Stimulated activated CD8-positive, alpha-beta memory T cell treated with anti-CD3 and anti-CD28 coated beads, Interleukin-12 subunit alpha, Interleukin-12 subunit beta, amount 100 ng/mL, for 1 hour (primary cell): ENCODE measurements at regions not wholly inside any gene's neighbourhood (a gene's known extent, or its start where the extent isn't known, plus 50 kb on each side); places are given as distances from the start of the nearest gene placed in this dataset.
"Not testable (repeated sequence)": the region's sequence is repeated elsewhere in the genome, so short reads cannot be mapped to it uniquely, and the experiment has no call there.

Source experiments
- DNase-seq: peaks from one replicate; pipeline ENCODE4 v3.0.0-alpha.2; 2020; ENCODE audit warnings: low read depth

DNA sequence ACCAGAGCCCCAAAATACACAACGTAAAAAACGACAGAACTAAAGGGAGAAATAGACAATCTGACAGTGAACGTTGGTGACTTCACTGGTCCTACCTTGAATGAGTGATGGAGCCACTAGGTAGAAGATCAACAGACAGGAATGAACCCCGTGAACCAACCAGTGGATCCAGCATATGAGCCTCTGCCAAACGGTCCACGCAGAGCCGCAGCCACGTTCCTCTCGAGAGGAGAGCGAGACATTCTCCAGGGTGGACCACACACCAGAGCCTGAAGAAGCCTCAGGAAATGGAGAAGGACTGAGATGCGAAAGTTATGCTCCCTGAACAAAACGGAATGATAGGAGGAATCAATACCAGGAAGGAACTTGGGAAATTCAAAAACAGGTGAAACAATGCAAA lies 178.4 kb downstream of the RTP5 start:
- no peak for DNase-seq

DNA sequence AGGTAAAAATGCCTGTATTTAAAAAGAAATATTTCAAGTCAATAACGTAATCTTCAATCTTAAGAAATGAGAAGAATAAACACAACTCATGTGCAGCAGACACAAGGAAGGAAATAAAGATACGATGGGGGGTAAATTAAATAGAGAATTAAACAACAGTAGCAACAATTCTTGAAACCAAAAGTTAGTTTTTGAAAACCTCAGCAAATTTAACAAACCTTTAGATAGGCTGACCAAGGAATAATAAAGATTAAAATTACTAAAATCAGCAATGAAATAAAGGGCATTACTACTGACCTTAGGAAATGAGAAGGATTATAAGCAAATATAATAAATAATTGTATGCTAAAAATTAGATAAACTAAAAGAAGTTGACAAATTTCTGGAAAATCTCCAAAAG lies 178.9 kb downstream of the RTP5 start:
- no peak for DNase-seq

DNA sequence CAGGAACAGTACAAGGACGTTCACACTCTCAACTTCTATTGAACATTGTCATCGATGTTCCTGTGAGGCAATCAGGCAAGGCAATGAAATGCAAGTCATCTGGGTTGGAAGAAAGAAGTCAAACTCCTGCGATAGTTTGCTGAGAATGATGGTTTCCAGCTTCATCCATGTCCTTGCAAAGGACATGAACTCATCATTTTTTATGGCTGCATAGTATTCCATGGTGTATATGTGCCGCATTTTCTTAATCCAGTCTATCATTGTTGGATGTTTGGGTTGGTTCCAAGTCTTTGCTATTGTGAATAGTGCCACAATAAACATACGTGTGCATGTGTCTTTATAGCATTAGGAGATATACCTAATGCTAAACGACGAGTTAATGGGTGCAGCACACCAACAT lies 180.0 kb downstream of the RTP5 start:
- not testable (repeated sequence) for DNase-seq

DNA sequence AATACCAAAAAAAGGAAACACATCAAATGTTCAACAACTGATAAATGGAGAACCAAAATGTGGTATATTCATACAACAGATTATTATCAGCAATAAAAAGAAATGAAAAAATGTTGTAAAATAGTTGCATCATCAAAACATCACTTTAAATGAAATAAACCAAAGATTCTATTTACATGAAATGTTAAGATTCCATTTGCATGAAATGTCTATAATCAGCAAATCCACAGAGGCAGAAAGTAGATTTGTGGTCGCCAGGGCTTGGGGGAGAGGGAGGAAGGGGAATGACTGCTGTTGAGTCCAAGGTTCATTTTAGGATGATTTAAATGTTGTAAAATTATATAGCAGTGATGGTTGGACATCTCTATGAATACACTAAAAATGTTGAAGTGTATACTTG lies 181.9 kb downstream of the RTP5 start:
- DNase-seq: no peak

DNA sequence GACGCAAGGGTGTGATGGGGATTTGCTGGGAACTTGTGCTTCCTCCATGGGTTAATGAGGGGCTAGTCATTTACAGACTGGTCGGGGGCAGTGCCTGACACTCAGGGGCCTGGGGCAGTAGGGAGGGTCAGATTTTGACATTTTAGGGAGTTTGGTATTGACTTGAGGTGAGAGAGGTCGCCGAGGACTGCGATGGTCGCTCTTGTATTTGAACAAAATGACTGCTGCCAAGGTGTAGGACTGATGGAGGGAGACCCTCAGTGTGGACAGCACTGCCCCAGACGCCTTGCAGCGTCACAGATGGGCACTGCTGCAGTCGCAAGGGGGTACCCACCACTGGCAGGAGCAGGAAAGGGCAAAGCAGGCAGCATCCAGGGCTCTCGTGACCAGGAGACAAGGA lies 182.9 kb downstream of the RTP5 start:
- DNase-seq: no peak

DNA sequence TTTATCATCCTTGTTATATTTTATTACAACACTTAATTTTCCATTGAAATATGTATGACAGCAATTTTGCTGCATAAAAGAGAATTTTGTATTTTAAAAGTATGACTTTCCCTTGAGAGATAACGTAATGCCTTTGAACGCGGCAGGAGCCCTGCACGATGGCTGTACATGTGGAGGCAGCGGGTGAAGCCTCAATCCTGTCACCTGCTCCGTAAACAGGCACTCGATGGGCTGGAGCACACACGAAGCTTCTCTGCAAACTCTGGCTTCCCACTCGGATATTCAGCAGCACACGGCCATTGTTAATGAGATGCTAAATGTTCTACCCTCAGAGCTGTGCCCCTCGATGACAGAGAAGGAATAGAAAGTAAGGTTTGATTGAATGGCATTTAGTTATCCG lies 184.4 kb downstream of the RTP5 start:
- no peak for DNase-seq

DNA sequence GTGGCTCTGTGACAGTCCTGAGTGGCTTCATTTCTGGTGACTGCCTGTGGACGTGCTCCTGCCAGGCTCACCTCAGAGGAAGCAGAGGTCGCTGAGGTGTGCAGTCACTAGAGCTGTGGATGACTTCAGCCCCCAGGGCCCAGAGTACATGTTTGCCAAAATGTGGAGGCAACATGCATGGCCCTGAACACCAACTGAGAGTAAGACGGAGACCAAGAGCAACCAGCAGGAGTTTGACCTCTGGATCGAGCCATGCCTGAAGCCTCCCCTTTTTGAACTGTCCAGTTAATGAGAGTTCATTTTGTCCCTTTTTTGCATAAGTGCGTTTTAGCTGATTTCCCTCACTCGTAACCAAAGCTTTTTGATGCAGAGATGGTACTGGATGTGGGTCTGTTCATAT lies 184.9 kb downstream of the RTP5 start:
- no peak for DNase-seq

DNA sequence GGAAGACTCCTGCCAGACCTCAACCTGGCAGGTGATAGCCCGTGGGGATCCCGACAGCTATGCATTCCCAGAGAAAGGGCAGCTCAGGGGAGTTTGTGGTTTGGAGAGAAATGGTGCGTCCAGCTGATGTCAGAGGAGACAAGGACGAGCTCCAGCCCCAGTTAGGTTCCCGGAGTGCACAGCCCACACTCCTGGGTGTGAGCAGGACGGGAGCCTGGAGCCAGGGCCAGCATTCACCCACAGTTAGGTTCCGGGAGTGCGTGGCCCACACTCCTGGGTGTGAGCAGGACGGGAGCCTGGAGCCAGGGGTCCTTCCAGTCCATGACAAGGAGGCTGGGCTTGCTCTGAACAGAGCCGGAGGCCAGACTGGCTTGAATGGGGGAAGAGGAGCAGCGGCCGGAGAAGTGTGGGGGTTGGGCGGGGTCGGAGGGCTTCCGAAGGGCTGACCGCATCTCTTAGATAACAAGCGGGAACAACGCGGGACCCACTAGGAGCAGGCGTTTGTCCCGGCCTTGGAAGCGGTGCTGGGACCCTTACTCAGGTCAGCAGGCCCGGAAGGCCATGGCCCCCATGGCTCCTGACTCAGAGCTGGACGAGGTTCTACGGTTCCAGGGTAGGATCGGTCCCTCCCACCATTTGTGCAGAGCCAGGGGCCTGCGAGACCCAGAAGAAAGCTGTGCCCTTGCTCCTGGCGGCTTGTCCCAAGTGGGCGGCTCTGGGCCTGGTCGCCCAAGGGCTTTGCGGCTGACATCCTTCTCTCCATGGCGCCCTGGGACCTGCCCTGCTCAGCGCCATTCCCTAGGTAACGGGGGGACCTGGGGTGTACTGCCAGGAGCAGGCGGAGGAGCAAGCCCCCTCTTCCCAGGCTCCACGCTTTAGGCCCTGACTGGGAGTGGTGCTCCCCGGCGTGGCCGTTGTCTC lies 185.6 kb downstream of the RTP5 start:
- no peak for DNase-seq

DNA sequence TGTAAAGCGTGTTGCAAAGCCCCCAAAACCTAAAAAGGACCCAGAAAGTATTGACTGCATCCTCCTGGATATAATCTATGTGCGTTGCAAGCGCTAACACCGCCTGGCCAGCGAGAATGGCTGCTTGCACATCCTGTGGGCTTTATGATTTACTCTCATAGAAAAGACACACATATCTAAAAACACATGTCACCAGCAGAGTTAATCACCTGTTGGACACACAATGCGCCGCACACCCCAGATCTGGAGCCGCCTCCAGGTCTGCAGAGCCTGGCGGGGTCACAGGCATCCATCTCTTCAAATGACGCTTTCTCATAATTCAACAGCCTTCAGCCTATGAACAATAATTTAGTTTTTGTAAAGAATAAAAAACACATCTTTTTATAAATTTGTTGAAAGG lies 186.5 kb downstream of the RTP5 start:
- DNase-seq: no peak

DNA sequence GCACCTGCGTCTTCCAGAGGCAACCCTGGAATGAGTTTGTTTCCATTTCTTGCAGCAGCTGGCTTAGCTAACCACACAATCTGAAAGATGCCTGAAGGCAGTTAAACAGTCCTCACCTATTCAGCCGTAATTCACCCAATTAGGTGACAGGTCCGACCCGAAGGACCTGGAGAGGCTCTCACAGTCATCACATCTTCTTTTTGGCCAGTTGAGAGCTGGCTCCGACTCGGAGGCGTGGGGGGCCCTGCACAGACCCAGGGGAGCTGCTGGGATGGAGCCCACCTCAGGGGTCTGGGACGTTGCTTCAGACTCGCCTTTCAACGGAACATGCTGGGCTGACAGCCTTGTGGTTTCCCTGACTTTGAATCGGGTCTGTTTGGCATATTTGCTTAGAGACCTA lies 187.3 kb downstream of the RTP5 start:
- no peak for DNase-seq

DNA sequence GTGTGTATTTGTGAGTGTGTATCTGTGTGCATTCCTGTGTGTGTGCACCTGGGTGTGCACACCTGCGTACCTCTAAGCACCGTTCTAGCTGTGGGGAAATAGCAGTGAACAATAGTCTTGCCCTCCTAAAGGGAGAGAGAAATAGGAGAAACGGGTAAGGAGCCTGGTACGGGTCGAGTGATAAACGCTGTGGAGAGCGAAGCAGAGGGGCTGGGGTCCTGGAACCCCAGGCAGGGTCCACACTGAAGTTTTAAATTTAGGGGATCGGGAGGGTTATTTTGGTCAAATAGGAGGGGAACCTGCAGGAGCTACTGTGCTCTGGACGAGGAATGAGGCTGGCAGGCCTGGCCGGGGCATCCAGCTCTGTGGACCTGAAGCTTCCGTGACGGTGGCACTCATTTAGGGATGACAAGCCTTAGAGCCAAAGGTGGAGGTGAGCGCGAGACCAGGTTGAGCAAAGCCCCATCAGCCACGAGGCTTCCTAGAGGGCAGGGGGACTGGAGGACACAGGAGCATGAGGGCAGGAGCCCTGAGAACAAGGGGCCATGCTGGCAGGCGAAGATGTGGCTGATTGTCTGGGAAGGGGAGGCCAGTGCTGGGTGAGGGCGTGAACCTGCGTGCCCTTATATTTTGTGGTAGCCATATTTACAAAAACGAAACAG lies 188.0 kb downstream of the RTP5 start:
- DNase-seq: no peak

DNA sequence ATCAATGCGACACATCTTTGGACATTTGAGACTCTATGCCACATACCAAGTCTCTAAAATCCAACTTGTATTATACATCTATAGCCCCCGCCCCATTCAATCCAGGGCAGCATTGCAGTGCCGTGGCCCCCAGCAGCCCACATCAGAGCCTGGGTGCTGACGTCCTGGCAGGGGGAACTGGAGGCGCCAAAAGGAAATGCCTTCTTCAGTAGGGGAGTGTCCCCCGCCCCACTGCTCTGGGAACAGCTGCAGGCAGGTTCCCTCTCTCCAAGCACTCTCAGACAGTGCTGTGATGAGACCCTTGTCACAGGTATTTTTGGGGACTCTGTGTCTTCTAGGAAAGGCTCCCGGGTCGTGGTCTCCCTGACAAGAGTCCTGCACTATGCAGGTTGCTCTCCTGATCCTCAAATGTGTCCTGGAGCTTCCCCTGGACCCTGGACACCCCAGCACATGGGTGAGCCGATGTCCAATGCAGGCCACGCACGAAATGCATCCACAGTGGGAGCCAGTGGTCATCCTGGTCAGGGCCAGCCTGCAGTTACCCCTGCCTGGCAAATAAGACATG lies 188.7 kb downstream of the RTP5 start:
- DNase-seq: no peak

DNA sequence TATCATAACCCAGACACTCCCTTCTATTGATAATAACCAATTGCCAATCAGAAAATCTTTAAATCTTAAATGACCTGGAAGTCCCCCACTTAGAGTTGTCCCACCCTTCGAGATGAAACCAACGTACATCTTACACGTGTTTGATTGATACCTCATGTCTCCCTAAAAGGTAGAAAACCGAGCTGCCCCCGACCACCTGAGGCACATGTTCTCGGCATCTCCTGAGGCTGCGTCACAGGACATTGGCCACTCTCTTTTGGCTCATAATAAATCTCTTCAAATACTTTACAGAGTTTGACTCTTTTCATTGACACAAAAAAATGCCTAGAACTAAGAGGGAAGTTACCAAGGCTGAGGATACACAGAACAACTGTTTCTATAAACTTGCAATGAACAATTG lies 190.0 kb downstream of the RTP5 start:
- DNase-seq: no peak

DNA sequence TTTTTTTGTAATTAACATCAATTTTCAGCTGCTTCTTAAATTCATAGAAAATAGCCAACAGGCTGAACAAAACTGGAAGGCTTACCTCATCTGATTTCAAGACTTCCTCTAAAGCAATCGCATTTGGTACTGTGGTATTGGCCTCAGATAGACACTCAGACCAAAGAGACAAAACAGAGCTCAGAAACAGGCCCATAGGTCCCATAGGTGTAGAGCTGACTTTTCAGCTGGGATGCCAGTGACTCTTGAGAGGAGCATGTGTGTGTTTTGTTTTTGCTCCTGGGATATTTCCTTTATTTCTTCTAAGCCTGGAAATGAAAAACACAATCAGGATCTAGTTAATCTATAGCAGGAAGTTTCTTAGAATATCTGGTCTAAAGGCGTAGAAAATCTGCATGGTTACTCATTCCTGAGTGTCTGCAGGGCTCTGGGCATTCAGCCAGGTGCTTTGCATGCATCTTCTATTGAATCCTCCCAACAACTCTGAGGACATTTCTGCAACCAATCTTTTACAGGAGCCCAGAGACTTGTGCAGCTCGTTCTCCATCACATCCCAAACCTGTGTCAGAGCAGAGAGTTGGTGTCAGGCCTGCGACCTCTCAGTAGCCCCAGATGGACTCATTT lies 190.8 kb downstream of the RTP5 start:
- no peak for DNase-seq

DNA sequence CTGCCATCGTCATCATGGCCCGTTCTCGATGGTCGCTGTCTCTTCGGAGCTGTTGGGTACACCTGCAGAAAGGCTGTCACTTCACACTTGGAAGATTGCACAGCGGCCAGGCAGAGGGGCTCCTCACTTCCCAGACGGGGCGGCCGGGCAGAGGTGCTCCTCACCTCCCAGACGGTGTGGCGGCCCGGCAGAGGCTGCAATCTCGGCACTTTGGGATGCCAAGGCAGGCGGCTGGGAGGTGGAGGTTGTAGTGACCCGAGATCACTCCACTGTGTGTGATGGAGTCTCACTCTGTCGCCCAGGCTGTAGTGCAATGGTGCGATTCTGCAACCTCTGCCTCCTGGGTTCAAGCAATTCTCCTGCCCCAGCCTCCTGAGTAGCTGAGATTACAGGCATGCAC lies 192.4 kb downstream of the RTP5 start:
- DNase-seq: not testable (repeated sequence)

DNA sequence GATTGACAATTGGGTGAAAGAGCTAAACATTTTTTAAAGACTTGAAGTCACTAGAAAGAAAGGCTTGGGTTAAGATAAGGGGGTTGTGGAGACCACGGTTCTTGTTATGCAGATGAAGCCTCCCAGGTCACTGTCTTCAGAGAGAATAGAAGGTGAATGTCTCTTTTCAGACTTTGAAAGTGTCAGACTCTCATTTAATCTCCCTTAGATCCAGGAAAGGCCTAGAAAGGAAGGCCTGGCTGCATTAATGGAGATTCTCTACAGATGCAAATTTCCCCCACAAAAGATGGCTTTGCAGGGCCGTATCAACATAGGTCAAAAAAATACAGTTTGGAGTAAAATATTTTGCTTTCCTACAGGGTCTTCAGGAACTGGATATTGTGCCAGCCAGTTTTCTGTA lies 193.9 kb downstream of the RTP5 start:
- no peak for DNase-seq

DNA sequence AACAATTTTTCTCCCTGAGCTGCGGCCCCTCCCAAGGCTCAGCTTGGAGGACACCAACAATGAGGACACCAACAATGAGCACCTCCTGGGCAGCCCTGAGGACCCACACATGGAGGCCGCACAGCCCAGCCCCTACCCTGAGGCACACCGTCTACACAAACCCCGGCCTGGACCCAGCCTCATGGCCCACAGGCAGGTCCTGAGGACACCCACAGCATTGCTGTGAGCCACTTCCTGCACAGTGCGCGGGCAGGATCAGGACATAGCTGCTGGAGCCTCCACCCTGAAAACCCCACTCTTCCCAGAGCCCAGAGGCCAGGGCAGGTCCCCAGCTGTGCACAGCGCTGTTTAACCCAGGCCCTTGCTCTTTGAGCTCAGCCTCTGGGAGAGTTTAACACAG lies 194.3 kb downstream of the RTP5 start:
- DNase-seq: no peak

DNA sequence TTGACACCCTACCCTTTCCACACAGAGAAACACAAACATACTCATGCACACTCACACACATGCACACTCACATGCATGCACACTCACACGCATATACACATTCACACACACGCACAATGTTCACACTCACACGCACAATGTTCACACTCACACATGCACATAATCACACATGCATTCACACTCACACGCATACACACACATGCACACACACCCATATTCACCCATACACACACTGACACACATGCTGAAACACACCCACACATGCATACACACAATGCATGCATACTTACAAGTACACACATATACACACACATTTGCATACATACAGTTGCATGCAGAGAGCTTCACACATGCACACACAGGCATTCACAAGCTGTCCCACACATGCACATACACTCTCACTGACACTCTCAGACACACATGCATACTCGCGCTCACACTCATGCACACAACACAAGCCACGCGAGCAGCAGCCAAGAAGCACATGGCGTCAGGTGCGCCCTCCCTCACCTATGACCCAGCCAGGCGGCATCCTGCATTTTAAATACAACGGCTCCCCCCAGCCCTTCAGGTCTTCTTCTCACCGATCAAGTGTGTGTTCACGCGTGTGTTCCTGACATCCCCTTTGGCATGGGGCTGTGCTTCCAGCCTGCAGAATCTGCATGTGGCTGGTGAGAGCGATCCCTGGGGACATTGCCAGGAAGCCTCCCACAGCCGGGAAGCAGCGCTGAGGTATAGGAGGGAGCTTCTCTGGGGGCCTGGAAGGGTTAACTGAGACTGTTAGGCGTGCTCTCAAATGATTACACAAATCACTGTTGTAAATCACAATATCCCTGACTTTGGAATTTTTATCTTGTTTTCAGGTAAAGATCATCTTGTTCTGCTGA lies 195.1 kb downstream of the RTP5 start:
- DNase-seq: no peak

DNA sequence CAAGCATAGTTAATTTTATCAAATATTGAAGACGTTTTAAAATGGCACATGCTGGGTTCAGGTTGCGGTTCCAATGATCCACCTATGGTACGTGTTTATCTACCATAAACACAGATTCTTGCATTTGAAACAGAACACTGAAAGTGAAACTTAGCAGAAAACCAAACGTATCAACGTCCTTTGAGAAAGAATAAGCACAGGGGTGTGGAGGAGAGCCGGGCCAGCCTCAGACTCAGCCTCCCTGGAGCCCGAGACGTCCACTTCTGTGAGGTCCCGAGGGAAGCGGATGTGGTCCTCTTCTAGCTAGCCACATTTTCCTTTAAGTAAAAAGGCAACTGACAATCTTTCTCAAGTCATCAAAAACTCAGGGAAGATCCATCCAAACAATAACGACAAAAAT lies 195.9 kb downstream of the RTP5 start:
- DNase-seq: no peak

DNA sequence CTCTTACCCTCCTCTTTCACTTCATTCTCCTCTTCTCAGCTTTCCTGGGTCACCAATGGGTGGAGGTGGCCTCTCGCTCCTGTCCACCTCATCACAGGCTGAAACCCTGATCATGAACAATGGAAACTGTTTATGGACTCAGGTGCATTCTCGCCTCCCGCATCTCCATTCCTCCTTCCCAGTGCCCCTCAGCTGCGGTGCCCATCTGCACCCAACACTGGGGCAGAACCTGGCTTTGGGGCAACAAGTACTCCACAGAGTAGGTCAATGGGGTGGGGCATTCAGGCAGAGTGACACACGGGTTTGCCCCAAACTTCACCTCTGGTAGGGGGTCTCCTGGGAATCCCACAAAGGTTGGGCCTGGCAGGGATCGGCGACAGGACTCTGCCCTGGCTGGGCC lies 199.5 kb downstream of the RTP5 start:
- DNase-seq: no peak

DNA sequence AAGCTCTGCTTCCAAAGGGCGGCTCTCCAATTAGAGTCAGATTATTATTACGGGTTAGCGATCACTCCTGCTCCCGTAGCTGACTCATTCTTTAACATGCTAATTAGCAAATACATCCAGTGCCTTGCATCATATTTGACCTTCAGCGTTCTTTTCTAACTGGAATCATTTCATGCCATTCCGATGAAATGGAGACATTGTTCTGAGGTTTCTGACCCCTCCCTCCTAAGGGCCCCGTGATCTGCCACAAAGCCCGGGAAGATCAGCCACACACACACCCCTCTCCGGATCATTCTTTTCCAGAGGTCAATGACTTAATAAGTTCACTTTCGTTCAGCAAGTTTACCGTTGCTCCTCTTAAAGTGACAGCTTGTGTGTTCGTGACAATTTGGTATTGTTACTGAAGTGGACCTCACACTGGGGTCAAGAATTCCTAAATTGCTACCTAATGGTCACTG lies 200.4 kb downstream of the RTP5 start:
- DNase-seq: not testable (repeated sequence)

DNA sequence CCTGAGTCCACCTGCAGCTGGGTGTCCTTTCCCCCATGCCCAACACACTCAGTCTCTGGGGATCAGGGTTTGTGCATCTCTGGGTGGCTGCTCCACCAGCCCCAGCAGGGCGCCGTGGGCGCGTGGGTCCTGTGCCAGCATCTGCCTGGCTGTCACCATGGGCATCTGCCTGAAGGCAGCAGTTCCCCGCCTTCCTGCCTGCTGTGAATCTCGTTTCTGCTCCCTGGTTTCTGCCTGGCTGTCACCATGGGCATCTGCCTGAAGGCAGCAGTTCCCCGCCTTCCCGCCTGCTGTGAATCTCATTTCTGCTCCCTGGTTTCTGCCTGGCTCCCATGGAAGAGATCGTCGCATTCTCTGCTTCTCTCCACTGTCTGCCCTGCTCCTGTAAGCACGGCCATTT lies 201.2 kb downstream of the RTP5 start:
- not testable (repeated sequence) for DNase-seq
